HG03025 (cell line): ENCODE measurements at regions not wholly inside any gene's neighbourhood (a gene's known extent, or its start where the extent isn't known, plus 50 kb on each side); places are given as distances from the start of the nearest gene placed in this dataset.

Source experiments
- ATAC-seq: cut with Tn5 transposase; IDR thresholded peaks from one replicate; pipeline ENCODE4 v1.9.1; 2021; ENCODE audit warnings: mild to moderate bottlenecking, moderate library complexity; ENCODE audit not compliant: unreplicated experiment, low FRiP score

DNA sequence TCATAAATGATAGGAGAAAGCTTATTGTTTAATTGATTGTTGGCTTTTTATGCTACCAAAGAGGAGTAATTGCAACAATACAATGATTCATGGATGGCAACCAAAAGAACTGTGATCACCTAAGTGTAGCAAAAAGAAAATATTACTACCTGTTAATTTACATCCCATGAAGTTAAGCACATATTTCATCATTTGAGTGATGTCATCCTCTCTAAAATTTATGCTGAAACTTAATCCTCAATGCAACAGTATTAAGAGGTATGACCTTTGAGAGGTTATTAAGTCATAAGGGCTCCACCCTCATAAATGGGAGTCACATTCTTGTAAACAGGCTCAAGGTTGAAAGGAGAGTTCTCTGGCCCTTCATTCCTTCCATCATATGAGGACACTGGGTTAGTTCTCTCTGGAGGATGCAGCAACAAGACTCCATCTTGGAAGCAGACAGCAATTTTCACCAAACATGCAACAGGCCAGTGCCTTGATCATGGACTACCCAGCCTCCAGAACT, 190.6 kb upstream of the GRIK2 start:
- ATAC-seq = no peak

DNA sequence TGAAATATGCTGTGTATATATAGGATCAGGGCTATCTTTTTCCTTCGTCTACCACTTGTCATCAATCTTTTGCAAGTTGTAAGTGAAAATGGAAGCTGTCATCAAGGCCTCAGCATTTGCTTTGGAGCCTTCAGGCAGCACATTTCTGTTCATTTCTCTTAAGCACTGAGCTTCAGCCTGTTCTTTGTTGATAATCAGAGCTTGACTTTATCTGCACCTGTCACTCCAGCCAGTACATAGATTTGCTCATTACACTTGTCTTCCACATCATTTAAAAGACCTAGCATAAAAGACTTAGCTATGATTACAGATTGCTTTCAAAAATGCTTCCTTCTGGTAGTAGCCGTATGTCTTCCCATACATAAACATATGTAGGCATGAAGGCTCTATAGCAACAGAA, 189.8 kb upstream of the GRIK2 start:
- no peak for ATAC-seq

DNA sequence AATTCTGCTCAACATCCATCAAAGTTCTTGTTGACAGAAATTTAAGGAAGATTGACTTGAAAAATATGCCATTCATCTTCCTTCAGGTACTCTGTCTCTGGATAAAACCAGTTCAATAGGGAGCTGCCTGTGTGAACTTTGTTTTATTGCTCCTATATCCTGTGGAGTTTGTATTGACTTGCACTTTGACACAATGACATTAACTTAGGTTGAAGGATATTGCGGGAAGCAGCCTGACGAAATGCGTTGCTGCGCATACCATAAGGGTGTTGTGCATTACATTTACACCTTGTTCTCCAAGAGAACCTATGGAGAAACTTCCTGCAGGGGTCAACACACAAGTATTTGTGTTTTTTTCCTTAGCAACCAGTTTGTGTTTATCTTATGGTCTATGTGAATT, 185.4 kb upstream of the GRIK2 start:
- no peak for ATAC-seq

DNA sequence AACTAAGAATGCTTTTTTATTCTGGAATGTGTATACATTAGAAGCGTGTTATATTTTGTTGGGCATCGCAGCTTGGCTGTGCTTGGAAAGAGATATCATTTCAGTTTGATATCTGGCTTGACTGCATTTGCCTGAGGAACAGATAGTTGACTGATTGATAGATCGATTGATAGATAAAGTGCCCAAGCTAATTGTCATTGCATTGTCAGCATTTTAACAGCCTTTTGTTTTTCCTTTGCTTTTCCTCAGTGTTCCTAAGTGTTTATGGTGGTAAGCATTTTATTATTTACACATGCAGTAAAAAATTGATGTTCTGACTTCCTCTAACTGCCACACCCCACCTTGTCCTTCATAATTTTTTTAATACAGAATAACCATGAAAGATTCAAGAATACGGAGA, 180.9 kb upstream of the GRIK2 start:
- ATAC-seq = no peak

DNA sequence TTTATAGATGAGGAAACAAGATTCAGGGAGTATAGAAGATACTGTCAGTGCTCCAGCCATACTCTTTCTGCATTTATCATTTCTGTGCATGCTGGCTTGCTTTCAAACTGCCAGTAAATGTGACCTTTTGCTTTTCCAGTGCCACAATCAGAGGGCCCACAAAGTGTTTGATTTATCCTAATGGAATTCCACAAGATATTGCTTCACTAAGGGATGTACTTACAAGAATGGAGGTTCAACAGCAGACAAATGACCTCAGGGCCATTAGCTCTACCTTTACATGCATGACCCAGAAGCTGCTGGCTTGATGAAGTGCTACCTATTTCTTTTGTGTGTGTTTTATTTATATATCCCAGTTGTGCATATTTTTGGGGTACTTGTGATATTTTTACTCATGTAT, 171.5 kb upstream of the GRIK2 start:
- no peak for ATAC-seq

DNA sequence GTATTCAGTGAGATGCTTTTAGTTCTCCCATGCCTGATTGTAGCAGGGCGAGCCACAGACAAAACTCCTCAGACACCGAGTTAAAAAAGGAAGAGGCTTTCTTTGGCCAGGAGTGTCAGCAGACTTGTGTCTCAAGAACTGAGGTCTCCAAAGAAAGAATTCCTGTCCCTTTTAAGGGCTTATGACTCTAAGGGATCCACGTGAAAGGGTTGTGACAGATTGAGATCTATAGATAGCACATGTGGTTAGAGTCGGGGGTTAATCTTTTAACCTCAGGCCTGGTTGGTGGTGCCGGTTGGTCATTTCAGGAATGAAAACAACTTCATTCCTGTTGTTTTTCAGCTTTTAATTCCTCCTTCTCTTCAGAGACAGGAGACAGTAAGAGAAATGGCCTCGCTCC, 168.8 kb upstream of the GRIK2 start:
- no peak for ATAC-seq

DNA sequence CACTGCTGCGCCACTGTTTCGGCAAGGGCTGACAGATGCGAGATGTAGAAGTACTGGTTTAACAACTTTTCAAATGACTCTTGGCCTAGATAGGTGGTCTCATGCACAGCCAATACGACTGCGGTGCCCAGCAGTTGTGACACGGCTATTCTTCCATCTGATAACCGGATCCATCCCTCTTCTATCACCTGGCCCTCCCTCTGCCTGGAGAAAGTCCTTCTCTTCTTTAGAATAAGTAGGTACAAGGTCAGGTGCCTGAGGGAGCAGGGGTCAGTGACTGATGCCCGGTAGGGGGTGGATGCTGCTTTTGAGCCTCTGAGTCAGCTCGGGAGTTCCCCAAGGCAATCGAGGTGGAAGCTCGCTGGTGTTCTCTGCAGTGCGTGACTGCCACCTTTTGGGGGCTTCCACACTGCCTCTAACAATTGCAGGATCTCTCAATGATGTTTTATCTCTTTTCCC, 166.8 kb upstream of the GRIK2 start:
- no peak for ATAC-seq

DNA sequence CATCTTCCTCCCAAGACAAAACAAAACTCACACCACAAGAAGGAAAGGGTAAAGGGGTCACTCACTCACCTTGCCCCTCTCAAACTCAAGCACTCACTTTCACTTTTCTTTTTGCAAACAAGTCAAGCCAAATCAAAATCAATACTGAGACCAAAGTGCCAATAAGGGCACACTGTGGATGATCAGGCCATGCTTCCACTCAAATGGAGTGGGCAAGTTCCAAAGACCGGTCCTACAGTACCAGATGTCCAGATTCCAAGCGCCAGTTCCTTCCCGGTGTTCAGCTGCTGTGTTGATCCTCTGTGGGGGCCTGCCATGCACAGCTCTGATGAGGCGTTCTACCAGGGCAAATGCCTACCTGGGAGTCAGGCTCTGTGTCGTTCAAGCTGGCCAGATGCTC, 162.6 kb upstream of the GRIK2 start:
- no peak for ATAC-seq

DNA sequence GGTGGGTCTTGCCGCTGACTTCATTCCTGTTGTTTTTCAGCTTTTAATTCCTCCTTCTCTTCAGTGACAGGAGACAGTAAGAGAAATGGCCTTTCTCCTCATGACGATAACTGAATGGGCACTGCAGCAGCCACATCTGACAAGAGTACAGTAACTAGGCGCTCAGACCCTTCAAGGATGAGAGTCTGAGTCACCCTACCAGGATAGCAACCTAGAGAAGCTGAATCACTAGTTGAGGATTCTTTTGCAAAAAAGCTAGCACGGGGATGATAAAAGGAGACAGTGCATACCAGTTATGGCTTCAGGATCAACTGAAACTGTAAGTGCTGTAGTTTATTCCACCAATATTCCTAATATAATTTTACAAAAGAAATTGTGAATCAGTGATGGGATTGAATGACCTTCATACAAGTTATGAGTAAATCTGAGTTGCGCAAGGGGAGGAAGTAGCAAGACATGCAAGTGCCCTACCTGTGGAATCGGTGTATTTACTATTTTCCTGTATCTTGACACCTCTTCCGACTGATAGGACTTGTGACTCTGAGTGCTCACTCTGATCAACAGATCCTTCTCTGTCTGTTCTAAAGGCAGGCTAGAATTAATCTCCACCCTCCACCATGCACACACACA, 161.8 kb upstream of the GRIK2 start:
- ATAC-seq = no peak

DNA sequence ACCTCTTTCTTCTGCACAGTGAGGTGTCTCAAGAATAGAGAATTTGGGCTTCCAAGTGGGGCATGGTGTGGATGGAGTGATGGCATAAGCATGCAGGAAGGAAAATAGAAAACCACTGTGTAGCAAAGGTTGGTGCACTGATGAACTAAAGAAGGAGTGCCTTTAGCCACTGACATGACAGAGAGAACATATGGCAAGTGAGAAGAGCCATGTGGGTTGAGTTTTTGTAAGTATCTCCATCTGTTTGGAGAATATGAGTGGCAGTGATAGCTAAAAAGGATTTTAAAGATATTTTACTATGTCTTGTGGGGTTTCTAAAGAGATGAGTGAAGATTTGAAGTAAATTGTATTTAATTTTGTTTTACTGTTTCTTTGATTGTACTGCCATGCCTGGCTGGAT, 160.5 kb upstream of the GRIK2 start:
- no peak for ATAC-seq

DNA sequence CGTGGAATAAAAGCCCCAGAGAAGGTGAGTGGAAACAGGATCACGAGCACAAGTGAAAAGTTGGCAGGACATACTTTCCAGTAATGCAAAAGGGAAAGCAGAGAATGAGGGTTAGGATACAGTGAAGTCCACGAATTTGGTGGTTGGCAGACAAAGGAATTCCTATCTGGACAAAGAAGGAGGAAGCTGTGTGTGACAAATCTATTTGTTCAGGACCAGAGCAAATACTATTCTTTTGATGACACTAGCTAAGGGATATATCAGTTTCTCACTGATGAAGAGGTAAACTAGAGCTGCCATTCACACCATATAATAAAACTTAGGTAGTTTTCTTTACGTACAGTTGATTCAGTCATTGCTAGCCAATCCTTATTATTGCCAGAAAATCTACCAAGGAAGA, 156.8 kb upstream of the GRIK2 start:
- no peak for ATAC-seq

DNA sequence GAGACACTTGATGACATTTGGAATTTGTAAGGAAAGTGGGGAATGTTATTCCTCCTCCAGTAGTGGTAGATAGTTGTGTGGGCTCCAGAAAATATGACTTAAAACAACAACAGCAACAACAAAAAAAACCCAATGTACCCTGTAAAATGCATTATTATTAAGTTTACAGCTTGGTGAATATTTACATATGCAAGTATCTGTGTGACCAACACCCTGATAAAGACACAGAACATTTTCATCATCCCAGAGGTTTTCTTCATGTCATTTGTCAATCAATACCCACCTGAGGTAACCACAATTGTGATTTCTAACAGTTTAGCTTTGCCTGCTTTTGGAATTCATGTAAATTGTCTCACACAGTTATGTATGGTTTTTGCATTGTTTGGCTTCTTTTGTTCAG, 152.1 kb upstream of the GRIK2 start:
- ATAC-seq = no peak

DNA sequence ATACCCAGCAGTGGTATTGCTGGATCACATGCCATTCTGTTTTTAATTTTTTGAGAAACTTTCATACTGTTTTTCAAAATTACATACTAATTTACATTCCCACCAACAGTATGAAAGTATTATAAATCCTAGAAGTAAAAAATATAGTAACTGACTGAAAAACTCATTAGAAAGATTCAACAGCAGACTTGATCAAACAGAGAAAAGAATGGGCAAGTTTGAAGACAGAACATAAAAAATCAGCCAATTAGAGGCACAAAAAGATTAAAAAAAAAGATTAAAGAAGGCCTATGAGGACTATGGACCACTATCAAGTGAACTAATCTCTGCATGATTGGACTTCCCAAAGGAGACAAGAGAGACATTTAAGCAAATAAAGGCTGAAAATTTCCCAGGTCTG, 144.0 kb upstream of the GRIK2 start:
- ATAC-seq = no peak

DNA sequence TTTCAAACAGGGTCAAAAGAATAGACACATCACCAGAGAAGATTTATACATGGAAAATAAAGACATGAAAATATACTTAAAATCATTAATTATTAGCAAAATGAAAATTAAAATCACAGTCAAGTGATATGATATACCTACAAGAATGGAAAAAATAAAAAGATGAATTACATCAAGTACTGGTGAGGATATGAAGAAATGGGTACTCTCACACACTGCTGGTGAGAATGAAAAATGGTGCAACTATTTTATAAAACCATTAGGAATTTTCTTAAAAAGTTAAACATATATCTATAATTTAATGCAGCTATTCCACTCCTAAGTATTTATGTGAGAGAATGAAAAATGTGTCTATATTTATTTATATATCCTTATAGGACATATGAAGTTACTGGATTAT, 136.3 kb upstream of the GRIK2 start:
- no peak for ATAC-seq

DNA sequence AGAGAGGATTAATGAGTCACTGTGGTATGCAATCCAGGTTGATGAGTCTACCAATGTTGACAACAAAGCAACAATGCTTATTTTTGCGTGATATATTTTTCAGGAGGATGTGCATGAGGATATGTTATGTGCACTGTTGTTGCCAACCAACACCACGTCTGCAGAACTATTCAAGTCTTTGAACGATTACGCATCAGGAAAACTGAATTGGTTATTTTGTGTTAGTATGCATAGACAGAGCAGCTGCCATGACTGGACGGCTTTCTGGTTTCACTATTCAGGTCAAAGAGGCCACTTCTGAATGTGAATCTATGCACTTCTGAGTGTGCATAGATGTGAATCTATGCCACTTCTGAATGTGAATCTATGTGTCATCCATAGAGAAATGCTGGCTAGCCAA, 134.0 kb upstream of the GRIK2 start:
- ATAC-seq = no peak

DNA sequence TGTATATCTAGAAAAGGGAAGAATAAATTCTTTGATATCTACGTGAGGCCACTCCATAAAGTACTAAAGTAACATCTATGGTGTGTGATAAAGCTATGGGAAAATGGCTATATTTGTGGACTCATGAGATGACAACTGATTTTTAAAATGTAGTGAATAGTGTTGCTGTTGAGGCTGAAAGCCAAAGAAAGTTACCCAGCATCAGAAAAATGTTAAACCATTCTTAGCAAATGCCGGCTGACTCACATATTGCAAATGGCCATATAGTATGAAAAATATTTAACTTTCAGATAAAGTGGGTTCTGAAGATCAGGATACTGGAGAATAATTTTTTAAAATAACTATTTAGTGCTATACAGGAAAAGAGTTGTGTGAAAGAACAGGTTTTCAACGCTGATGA, 129.9 kb upstream of the GRIK2 start:
- ATAC-seq = no peak

DNA sequence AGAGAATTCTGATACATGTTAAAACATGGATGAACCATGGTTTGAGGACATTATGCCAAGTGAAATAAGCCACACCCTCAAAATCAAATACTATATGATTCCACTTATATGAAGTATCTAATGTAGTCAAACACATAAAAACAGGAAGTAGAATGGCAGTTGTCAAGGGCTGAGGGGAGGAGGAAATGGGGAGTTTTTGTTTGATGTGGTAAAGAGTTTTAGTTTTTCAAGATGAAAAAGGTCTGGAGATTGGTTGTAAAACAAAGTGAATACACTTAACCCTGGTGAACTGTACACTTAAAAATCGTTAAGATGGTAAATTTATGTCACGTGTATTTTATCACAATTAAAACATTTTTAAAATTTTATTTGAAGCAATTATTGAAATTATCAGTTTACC, 127.4 kb upstream of the GRIK2 start:
- no peak for ATAC-seq

DNA sequence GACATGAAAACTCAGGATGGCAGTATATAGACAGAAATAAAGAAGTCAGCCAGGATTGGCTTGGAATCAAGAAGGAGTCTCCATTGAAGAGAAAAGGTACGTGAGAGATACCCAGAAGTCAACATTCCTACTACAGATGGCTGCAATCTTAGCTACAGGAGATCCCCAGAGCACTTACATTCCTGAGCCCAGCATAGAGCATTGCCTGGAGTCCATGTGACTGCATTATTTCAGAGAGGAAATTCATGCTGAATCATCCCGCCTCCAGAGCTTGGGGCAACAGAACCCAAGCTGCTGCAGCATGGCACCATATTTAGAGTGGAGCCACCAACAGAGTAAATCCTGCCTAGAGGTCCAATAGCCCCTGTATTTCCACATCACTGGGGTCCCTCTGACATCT, 125.0 kb upstream of the GRIK2 start:
- ATAC-seq = no peak

DNA sequence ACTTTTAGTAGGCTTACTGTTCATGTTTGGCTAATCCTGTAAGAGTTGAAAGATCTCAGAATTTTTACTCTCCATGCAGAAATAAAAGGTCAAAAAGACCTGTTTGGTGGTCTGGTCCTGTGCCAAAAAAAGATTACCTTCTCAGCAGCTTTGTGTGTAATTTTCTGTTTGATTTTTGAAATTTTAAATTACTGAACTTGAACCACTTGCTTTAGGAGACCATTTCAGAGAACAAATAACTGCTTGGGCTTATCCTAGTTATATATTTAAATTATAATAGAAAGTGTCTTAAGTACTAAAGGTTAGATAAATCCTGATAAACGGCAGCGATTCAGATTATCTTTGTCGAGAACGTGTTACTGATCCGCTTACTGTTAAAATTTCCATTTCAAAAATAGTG, 118.3 kb upstream of the GRIK2 start:
- ATAC-seq = no peak

DNA sequence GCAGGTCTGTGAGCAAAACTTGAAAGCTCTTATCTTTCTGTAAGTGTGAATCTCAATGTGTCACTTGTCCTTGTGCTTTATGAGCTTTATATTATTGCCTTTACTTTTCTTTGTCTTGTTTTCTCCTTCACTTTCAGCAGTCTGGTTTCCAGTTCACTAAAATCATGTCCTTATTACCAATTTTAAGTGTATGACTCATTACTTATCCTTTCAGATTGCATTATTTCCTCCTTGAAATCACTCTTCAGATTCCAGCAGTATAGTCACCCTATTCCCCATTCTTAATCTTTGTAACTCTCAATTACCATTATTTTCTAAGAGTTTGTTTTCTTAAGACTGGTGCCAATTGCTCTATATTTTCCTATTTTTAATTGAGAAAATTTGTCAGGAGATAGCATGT, 117.4 kb upstream of the GRIK2 start:
- ATAC-seq = no peak

DNA sequence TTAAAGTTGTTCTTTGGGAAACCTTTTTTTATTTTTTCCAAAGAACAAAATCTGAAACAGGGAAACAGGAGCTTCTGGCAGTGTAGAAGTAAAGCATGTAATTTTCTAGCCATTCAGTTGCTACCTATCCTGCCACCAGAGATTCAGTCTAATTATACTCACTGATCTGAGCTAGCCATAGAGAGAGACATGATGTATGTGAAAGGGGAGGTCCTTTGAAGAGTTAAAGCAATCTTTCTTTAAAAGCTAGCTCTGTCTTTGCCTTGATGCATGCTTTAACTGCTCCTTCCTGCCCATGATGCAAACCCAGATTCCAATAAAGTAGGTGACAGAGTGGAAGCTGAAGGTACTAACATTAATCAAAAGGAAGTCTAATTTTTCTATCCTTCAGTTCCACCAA, 114.1 kb upstream of the GRIK2 start:
- no peak for ATAC-seq

DNA sequence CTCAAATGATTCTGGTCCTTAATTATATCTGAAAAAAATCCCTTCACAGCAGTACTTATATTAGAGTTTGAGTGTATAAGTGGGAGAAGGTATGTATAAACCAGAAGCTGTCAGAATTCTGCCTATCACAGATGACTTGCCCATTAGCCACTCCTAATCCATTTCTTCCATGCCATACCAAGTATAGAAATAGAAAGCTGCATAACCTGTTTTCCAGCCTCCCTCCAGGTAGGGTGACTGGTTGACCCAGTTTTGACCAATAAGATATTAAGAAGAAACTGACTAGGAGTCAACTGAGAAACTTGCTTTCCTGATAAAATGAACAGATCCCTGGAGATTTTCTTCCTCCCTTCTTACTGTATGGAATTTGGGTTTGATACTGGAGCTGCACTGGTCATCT, 112.2 kb upstream of the GRIK2 start:
- no peak for ATAC-seq

DNA sequence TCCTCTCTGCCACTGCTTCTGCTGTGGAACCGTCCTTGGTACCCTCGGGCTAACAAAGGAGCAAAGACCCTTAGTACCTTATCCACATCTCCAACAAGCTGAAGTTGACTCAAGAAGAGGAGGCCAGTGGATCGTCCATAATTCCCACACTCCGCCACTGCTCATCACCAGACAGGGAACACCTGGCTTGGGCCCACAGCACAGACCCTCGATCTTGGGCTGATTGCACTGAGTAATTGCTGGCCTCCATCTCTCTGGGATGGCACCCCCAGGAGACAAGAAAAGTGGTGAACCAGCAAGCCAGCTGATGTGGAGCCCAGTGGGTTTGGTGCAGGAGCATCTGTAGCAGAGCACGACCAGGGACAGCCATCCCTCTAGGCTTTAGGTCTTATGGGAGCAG, 109.4 kb upstream of the GRIK2 start:
- no peak for ATAC-seq
